Endothelial cell (in vitro differentiated cells): ENCODE measurements at regions not wholly inside any gene's neighbourhood (a gene's known extent, or its start where the extent isn't known, plus 50 kb on each side); places are given as distances from the start of the nearest gene placed in this dataset.
A peak's percentile ranks its signal among the peaks of the same experiment; 100 is the strongest.

ENCODE experiments used
- DNase-seq: peaks from one replicate; pipeline ENCODE4 v3.0.0; 2021; ENCODE audit warnings: low spot score
- H3K27ac Mint-ChIP-seq: one replicate; pipeline ENCODE4 v1.8.0; 2021; ENCODE audit warnings: mixed read lengths, inconsistent platforms; ENCODE audit not compliant: unreplicated experiment
- H3K27me3 Mint-ChIP-seq: one replicate; pipeline ENCODE4 v1.8.0; 2021; ENCODE audit warnings: mild to moderate bottlenecking, moderate library complexity, mixed read lengths, inconsistent platforms; ENCODE audit not compliant: unreplicated experiment
- H3K36me3 Mint-ChIP-seq: one replicate; pipeline ENCODE4 v1.8.0; 2021; ENCODE audit warnings: mild to moderate bottlenecking, low read depth, mixed read lengths, inconsistent platforms; ENCODE audit not compliant: unreplicated experiment
- H3K4me1 Mint-ChIP-seq: one replicate; pipeline ENCODE4 v1.8.0; 2021; ENCODE audit warnings: mild to moderate bottlenecking, mixed read lengths, inconsistent platforms; ENCODE audit not compliant: unreplicated experiment
- H3K4me3 Mint-ChIP-seq: one replicate; pipeline ENCODE4 v1.8.0; 2021; ENCODE audit warnings: mild to moderate bottlenecking, mixed read lengths, inconsistent platforms; ENCODE audit not compliant: unreplicated experiment
- H3K9me3 Mint-ChIP-seq: one replicate; pipeline ENCODE4 v1.8.0; 2021; ENCODE audit warnings: mixed read lengths, inconsistent platforms; ENCODE audit not compliant: unreplicated experiment
- CTCF ChIP-seq: fragments of 200-600 bp; sonication (generic); IDR thresholded peaks from one replicate; pipeline ENCODE4 v1.5.0; 2021; ENCODE audit warnings: antibody characterized with exemption; ENCODE audit not compliant: unreplicated experiment

GRCh38 chr15:62447742-62448141 is 282.7 kb upstream of the C2CD4B start:
- H3K4me3 Mint-ChIP-seq: no peak overlapping the region
- no peak for DNase-seq
- peaks cover 5% of the 10 kb centered on the region for H3K4me1 Mint-ChIP-seq
- H3K27me3 Mint-ChIP-seq: peaks cover 4% of the 10 kb centered on the region
- H3K9me3 Mint-ChIP-seq: no peaks in the 10 kb centered on the region
- H3K27ac Mint-ChIP-seq: no peak overlapping the region
- no peaks in the 10 kb centered on the region for H3K36me3 Mint-ChIP-seq
- TF ChIP-seq CTCF: no peak

- Mint-ChIP-seq H3K27me3 (peaks cover 4% of the 10 kb centered on the region), H3K36me3 (no peaks in the 10 kb centered on the region), H3K9me3 (no peaks in the 10 kb centered on the region), H3K27ac (no peak overlapping the region), H3K4me1 (peaks cover 5% of the 10 kb centered on the region), H3K4me3 (no peak overlapping the region)
- no peak for DNase-seq
- TF ChIP-seq CTCF: no peak
Observed at GRCh38 chr15:62449638-62450037, 284.6 kb upstream of the C2CD4B start.

GRCh38 chr15:62450061-62450460 is 285.0 kb upstream of the C2CD4B start:
- H3K9me3 Mint-ChIP-seq: no peaks in the 10 kb centered on the region
- peaks cover 4% of the 10 kb centered on the region for H3K27me3 Mint-ChIP-seq
- H3K4me3 Mint-ChIP-seq: no peak overlapping the region
- H3K4me1 Mint-ChIP-seq: peaks cover 5% of the 10 kb centered on the region
- no peak for DNase-seq
- no peak overlapping the region for H3K27ac Mint-ChIP-seq
- H3K36me3 Mint-ChIP-seq: no peaks in the 10 kb centered on the region
- TF ChIP-seq CTCF: no peak

GRCh38 chr15:62452026-62452425 is 286.9 kb upstream of the C2CD4B start:
- Mint-ChIP-seq H3K9me3 (no peaks in the 10 kb centered on the region), H3K27ac (peak overlapping the region; percentile 22), H3K27me3 (peaks cover 3% of the 10 kb centered on the region), H3K4me1 (peaks cover 5% of the 10 kb centered on the region), H3K4me3 (no peak overlapping the region), H3K36me3 (no peaks in the 10 kb centered on the region)
- TF ChIP-seq CTCF: no peak
- no peak for DNase-seq

GRCh38 chr15:62452667-62453066 is 287.6 kb upstream of the C2CD4B start:
- no peaks in the 10 kb centered on the region for H3K27me3 Mint-ChIP-seq

More at GRCh38 chr15:62452667-62453066, 287.6 kb upstream of the C2CD4B start:
- H3K9me3 Mint-ChIP-seq: no peaks in the 10 kb centered on the region
- no peak overlapping the region for H3K4me3 Mint-ChIP-seq
- H3K4me1 Mint-ChIP-seq: peaks cover 5% of the 10 kb centered on the region
- no peak for TF ChIP-seq CTCF
- H3K36me3 Mint-ChIP-seq: no peaks in the 10 kb centered on the region
- DNase-seq: no peak
- H3K27ac Mint-ChIP-seq: no peak overlapping the region
